HCT116 (cell line): ENCODE measurements at regions not wholly inside any gene's neighbourhood (a gene's known extent, or its start where the extent isn't known, plus 50 kb on each side); places are given as distances from the start of the nearest gene placed in this dataset.
A peak's percentile ranks its signal among the peaks of the same experiment; 100 is the strongest.

ENCODE experiments used
- CEBPB ChIP-seq: IDR thresholded peaks from 2 replicates; pipeline ENCODE4 v1.6.1; 2012; ENCODE audit warnings: low read depth
- EGR1 ChIP-seq: IDR thresholded peaks from 2 replicates; pipeline ENCODE4 v1.6.1; 2012; ENCODE audit warnings: low read depth
- ELF1 ChIP-seq: IDR thresholded peaks from 2 replicates; pipeline ENCODE4 v1.6.1; 2012; ENCODE audit warnings: low read depth, borderline replicate concordance
- EZH2 ChIP-seq: fragments of 200-600 bp; sonication (generic); IDR thresholded peaks from 2 replicates; pipeline ENCODE4 v1.6.1; 2017; ENCODE audit warnings: antibody characterized with exemption, mixed run types
- EZH2phosphoT487 ChIP-seq: fragments of 200-600 bp; IDR thresholded peaks from 2 replicates; pipeline ENCODE4 v1.6.1; 2018; ENCODE audit warnings: antibody characterized with exemption, borderline replicate concordance
- POLR2AphosphoS5 ChIP-seq: IDR thresholded peaks from 2 replicates; pipeline ENCODE4 v1.6.1; 2011; ENCODE audit warnings: mild to moderate bottlenecking, low read depth, low read length, moderate library complexity
- TCF7L2 ChIP-seq: IDR thresholded peaks from 2 replicates; pipeline ENCODE4 v1.7.0; 2011; ENCODE audit warnings: borderline replicate concordance, inconsistent platforms; ENCODE audit not compliant: insufficient read depth, insufficient read length; ENCODE audit errors: extremely low read depth
- TF ChIP-seq, protein P1 (sequence below), 3 experiments: fragments of 200-600 bp in 1 of 3; sonication (generic) in 1 of 3; IDR thresholded peaks in 2 of 3; conservative IDR thresholded peaks in 1 of 3; 2 replicates each; pipeline ENCODE4 v1.5.1; 2012 to 2017; ENCODE audit warnings: low read depth in 2 of 3, low read length in 2 of 3, antibody characterized with exemption in 1 of 3, borderline replicate concordance in 1 of 3, control low read depth in 1 of 3, mild to moderate bottlenecking in 1 of 3, mixed read lengths in 1 of 3, mixed run types in 1 of 3, moderate library complexity in 1 of 3; ENCODE audit not compliant: insufficient read depth in 1 of 3
- TF ChIP-seq, protein P2 (sequence below): IDR thresholded peaks from 2 replicates; pipeline ENCODE4 v1.6.1; 2012
- TF ChIP-seq, protein P3 (sequence below): IDR thresholded peaks from 2 replicates; pipeline ENCODE4 v1.6.1; 2011; ENCODE audit warnings: mild to moderate bottlenecking, low read length, moderate library complexity; ENCODE audit not compliant: insufficient replicate concordance; ENCODE audit errors: extremely low read depth

DNA sequence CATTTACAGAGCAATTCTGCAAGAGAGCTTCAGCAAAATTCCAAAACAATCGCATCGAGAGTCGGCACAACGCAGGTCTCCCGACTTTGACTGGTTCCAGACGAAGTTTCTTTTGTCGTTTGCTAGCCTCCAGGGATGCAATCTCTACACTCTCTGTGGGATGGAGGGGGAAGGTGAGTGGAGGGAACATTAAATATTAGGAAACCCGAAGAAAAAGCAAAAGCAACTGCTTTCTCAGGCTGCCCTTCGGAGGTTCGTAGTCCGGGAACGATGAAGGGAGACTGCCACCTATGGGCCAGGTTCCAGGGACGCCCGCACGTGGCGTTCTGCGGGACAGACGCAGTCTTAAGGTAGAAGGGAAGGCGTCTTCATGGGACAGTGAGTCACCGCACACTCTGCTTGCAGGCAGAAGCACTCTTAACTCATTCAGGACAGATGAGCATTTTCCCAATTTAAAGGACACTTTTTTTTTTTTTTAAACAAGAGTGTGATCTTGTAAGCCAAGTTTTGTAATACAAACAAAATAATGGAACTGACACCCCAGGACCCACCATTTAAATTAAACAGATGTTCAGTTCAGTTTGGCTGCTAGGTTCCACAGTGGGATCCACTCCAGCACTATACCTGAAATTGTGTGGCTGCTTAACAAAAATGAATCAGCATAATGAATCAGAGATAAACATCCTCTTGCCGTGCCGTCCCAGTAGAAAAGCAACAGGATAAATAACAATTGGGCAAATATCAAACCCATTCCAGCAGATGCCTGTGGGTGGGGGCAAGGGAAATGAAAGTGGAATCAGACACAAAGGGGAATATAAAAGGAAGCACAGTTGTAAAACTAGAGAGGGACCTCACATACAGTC, 65.8 kb upstream of the ARMC2 start (continued):
- TF ChIP-seq EGR1 (no peak), EZH2 (no peak), POLR2AphosphoS5 (peak; percentile 49; the same call in 1 of the 2 replicates), EZH2phosphoT487 (no peak), TCF7L2 (peak; percentile 23), CEBPB (no peak), ELF1 (no peak; the same call in 1 of the 2 replicates)
- TF ChIP-seq, protein P1, sequence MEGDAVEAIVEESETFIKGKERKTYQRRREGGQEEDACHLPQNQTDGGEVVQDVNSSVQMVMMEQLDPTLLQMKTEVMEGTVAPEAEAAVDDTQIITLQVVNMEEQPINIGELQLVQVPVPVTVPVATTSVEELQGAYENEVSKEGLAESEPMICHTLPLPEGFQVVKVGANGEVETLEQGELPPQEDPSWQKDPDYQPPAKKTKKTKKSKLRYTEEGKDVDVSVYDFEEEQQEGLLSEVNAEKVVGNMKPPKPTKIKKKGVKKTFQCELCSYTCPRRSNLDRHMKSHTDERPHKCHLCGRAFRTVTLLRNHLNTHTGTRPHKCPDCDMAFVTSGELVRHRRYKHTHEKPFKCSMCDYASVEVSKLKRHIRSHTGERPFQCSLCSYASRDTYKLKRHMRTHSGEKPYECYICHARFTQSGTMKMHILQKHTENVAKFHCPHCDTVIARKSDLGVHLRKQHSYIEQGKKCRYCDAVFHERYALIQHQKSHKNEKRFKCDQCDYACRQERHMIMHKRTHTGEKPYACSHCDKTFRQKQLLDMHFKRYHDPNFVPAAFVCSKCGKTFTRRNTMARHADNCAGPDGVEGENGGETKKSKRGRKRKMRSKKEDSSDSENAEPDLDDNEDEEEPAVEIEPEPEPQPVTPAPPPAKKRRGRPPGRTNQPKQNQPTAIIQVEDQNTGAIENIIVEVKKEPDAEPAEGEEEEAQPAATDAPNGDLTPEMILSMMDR (IDR thresholded peaks at IDR 0.05 in 2 of 3, conservative IDR thresholded peaks at IDR 0.05 in 1 of 3; ENCODE audit: borderline replicate concordance in 1 of 3, insufficient read depth in 1 of 3, low read depth in 2 of 3, low read length in 2 of 3) = peak; percentile 69 to 87 (median 79); a peak in 5 of 6 replicates
- TF ChIP-seq, protein P2, sequence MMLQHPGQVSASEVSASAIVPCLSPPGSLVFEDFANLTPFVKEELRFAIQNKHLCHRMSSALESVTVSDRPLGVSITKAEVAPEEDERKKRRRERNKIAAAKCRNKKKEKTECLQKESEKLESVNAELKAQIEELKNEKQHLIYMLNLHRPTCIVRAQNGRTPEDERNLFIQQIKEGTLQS = no peak
- TF ChIP-seq, protein P3, sequence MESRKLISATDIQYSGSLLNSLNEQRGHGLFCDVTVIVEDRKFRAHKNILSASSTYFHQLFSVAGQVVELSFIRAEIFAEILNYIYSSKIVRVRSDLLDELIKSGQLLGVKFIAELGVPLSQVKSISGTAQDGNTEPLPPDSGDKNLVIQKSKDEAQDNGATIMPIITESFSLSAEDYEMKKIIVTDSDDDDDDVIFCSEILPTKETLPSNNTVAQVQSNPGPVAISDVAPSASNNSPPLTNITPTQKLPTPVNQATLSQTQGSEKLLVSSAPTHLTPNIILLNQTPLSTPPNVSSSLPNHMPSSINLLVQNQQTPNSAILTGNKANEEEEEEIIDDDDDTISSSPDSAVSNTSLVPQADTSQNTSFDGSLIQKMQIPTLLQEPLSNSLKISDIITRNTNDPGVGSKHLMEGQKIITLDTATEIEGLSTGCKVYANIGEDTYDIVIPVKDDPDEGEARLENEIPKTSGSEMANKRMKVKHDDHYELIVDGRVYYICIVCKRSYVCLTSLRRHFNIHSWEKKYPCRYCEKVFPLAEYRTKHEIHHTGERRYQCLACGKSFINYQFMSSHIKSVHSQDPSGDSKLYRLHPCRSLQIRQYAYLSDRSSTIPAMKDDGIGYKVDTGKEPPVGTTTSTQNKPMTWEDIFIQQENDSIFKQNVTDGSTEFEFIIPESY = no peak
